H1 (cell line): ENCODE measurements at regions not wholly inside any gene's neighbourhood (a gene's known extent, or its start where the extent isn't known, plus 50 kb on each side); places are given as distances from the start of the nearest gene placed in this dataset.

Experiments
- CTCF ChIA-PET: fragments of 300-600 bp; sonication (Branson Sonifier 250); formaldehyde crosslinking; loops from one replicate; lab custom pipeline; 2021; ENCODE audit not compliant: partially characterized antibody; lab: Charles Lee
- POLR2A ChIA-PET: fragments of 300-600 bp; sonication (Branson Sonifier 250); formaldehyde crosslinking; loops from one replicate; lab custom pipeline; 2021; ENCODE audit warnings: inconsistent platforms; ENCODE audit not compliant: partially characterized antibody; lab: Charles Lee
- DNase-seq, 2 experiments: peaks; one replicate each; pipeline versions ENCODE4 v3.0.0 to v3.0.0-alpha.2; 2010 to 2022; ENCODE audit warnings: low spot score in 2 of 2, low read depth in 1 of 2, mixed read lengths in 1 of 2
- FAIRE-seq: peaks from 2 replicates; lab custom pipeline; 2011; peaks lifted over from hg19 to GRCh38; lab: Jason Lieb, UNC
- H2AFZ ChIP-seq: 2 replicates; pipeline ENCODE4 v1.8.1; 2012; ENCODE audit warnings: low read length, inconsistent platforms
- H2AK5ac ChIP-seq: 2 replicates; pipeline ENCODE4 v1.6.1; 2013; ENCODE audit warnings: low read depth, low read length
- H2BK120ac ChIP-seq: replicated peaks from 2 replicates; pipeline ENCODE3; 2013; ENCODE audit warnings: low read depth, low read length, inconsistent platforms
- H2BK12ac ChIP-seq: 2 replicates; pipeline ENCODE4 v1.6.1; 2013; ENCODE audit warnings: low read depth, low read length
- H2BK15ac ChIP-seq: 2 replicates; pipeline ENCODE4 v1.6.1; 2013; ENCODE audit warnings: low read length
- H2BK20ac ChIP-seq: 2 replicates; pipeline ENCODE4 v1.6.1; 2013; ENCODE audit warnings: low read length
- H2BK5ac ChIP-seq: 2 replicates; pipeline ENCODE4 v1.6.1; 2013; ENCODE audit warnings: low read depth, low read length
- H3K14ac ChIP-seq: 2 replicates; pipeline ENCODE4 v1.6.1; 2013; ENCODE audit warnings: inconsistent platforms; ENCODE audit not compliant: insufficient read length
- H3K18ac ChIP-seq: 2 replicates; pipeline ENCODE4 v1.6.1; 2013; ENCODE audit warnings: low read length; ENCODE audit errors: extremely low read depth
- H3K23ac ChIP-seq: 2 replicates; pipeline ENCODE4 v1.6.1; 2013; ENCODE audit warnings: inconsistent platforms; ENCODE audit not compliant: insufficient read length
- H3K23me2 ChIP-seq: 2 replicates; pipeline ENCODE4 v1.6.1; 2013; ENCODE audit warnings: low read depth, low read length
- H3K27ac ChIP-seq: 2 replicates; pipeline ENCODE4 v1.6.1; 2011; ENCODE audit warnings: low read depth, low read length, inconsistent platforms
- H3K27me3 ChIP-seq, 4 experiments: replicated peaks in 1 of 4; 1 replicate in 1 of 4; 2 replicates in 3 of 4; pipeline versions ENCODE4 v1.6.1 to v1.8.1; 2011 to 2013; ENCODE audit warnings: low read length in 3 of 4, mild to moderate bottlenecking in 3 of 4, inconsistent platforms in 2 of 4, mixed read lengths in 2 of 4, moderate library complexity in 1 of 4; ENCODE audit not compliant: control insufficient read depth in 3 of 4, insufficient read depth in 3 of 4; ENCODE audit errors: extremely low read depth in 1 of 4
- H3K36me3 ChIP-seq, 4 experiments: 2 replicates each; pipeline versions ENCODE4 v1.6.1 to v1.8.1; 2011 to 2013; ENCODE audit warnings: mild to moderate bottlenecking in 4 of 4, low read length in 3 of 4, moderate library complexity in 2 of 4, control low read depth in 1 of 4, inconsistent platforms in 1 of 4; ENCODE audit not compliant: insufficient read depth in 4 of 4, control insufficient read depth in 2 of 4
- H3K4ac ChIP-seq: replicated peaks from 2 replicates; pipeline ENCODE3; 2013; ENCODE audit warnings: low read length, low read depth, mixed read lengths, inconsistent platforms; ENCODE audit not compliant: insufficient read length
- H3K4me1 ChIP-seq, 4 experiments: replicated peaks in 1 of 4; 1 replicate in 1 of 4; 2 replicates in 3 of 4; pipeline versions ENCODE4 v1.6.1 to v1.8.1; 2011 to 2013; ENCODE audit warnings: low read length in 3 of 4, inconsistent platforms in 2 of 4, mixed read lengths in 1 of 4; ENCODE audit not compliant: insufficient read depth in 4 of 4, control insufficient read depth in 3 of 4
- H3K4me2 ChIP-seq, 2 experiments: 2 replicates each; pipeline versions ENCODE4 v1.6.1 to v1.8.1; 2011 to 2013; ENCODE audit warnings: low read depth in 2 of 2, low read length in 2 of 2, control low read depth in 1 of 2, inconsistent platforms in 1 of 2, mild to moderate bottlenecking in 1 of 2; ENCODE audit not compliant: insufficient read depth in 1 of 2
- H3K4me3 ChIP-seq, 4 experiments: fragments of 200-600, 300-600 bp in 1 of 4; sonication (generic), shearing (Covaris generic), sonication (Bioruptor Twin) in 1 of 4; 2 replicates each; pipeline versions ENCODE4 v1.5.1 to v1.8.1; 2011 to 2016; ENCODE audit warnings: low read length in 4 of 4, low read depth in 3 of 4, control low read depth in 2 of 4, inconsistent platforms in 2 of 4, mild to moderate bottlenecking in 2 of 4, mixed read lengths in 1 of 4, moderate library complexity in 1 of 4; ENCODE audit not compliant: insufficient read depth in 2 of 4; ENCODE audit errors: extremely low read depth in 1 of 4
- H3K56ac ChIP-seq: replicated peaks from 2 replicates; pipeline ENCODE3; 2013; ENCODE audit warnings: low read depth, mild to moderate bottlenecking, mixed read lengths, low read length, inconsistent platforms; ENCODE audit not compliant: insufficient read length
- H3K79me1 ChIP-seq: 2 replicates; pipeline ENCODE4 v1.6.1; 2013; ENCODE audit warnings: low read depth, low read length, control low read depth
- H3K79me2 ChIP-seq, 2 experiments: 2 replicates each; pipeline versions ENCODE4 v1.6.1 to v1.8.1; 2012 to 2013; ENCODE audit warnings: low read length in 2 of 2, mild to moderate bottlenecking in 2 of 2, inconsistent platforms in 1 of 2; ENCODE audit not compliant: insufficient read depth in 2 of 2, control insufficient read depth in 1 of 2
- H3K9ac ChIP-seq, 4 experiments: replicated peaks in 1 of 4; 1 replicate in 1 of 4; 2 replicates in 3 of 4; pipeline versions ENCODE4 v1.6.1 to v1.8.1; 2011 to 2013; ENCODE audit warnings: low read depth in 3 of 4, low read length in 3 of 4, control low read depth in 2 of 4, mild to moderate bottlenecking in 2 of 4, moderate library complexity in 2 of 4, inconsistent platforms in 1 of 4; ENCODE audit errors: extremely low read depth in 1 of 4
- H3K9me3 ChIP-seq, 2 experiments: 2 replicates each; pipeline versions ENCODE4 v1.6.1 to v1.8.1; 2012 to 2013; ENCODE audit warnings: mild to moderate bottlenecking in 2 of 2, moderate library complexity in 2 of 2, control low read depth in 1 of 2, inconsistent platforms in 1 of 2, low read depth in 1 of 2, low read length in 1 of 2, mixed read lengths in 1 of 2; ENCODE audit not compliant: insufficient read depth in 2 of 2
- H4K20me1 ChIP-seq, 2 experiments: replicated peaks in 1 of 2; 2 replicates each; pipeline versions ENCODE3 to v1.8.1; 2011 to 2013; ENCODE audit warnings: inconsistent platforms in 2 of 2, low read length in 2 of 2, mild to moderate bottlenecking in 1 of 2; ENCODE audit not compliant: insufficient read depth in 2 of 2, control insufficient read depth in 1 of 2
- H4K5ac ChIP-seq: 2 replicates; pipeline ENCODE4 v1.6.1; 2013; ENCODE audit warnings: low read length, low read depth, mixed read lengths, inconsistent platforms; ENCODE audit not compliant: insufficient read length
- H4K8ac ChIP-seq: 2 replicates; pipeline ENCODE4 v1.8.0; 2013; ENCODE audit warnings: mild to moderate bottlenecking, moderate library complexity, low read length, inconsistent platforms; ENCODE audit not compliant: insufficient read depth; ENCODE audit errors: extremely low read depth
- H4K91ac ChIP-seq: replicated peaks from 2 replicates; pipeline ENCODE3; 2013; ENCODE audit warnings: low read length, mixed read lengths, inconsistent platforms; ENCODE audit not compliant: insufficient read length
- JUN ChIP-seq: IDR thresholded peaks from 2 replicates; pipeline ENCODE4 v1.6.1; 2011; ENCODE audit warnings: low read depth, mild to moderate bottlenecking, improper control_type of control experiment, low read length
- KDM4A ChIP-seq: IDR thresholded peaks from one replicate; pipeline ENCODE4 v1.7.1; 2012; ENCODE audit warnings: low read depth, mild to moderate bottlenecking, moderate library complexity, low read length, inconsistent platforms; ENCODE audit not compliant: severe bottlenecking
- KDM5A ChIP-seq: fragments of 200-600 bp; IDR thresholded peaks from 2 replicates; pipeline ENCODE4 v1.7.1; 2012; ENCODE audit warnings: mild to moderate bottlenecking, low read length, inconsistent platforms, mixed read lengths
- POLR2AphosphoS5 ChIP-seq: IDR thresholded peaks from 2 replicates; pipeline ENCODE4 v1.6.1; 2011; ENCODE audit warnings: low read depth, low read length
- RFX5 ChIP-seq: IDR thresholded peaks from 2 replicates; pipeline ENCODE4 v1.6.1; 2011; ENCODE audit warnings: low read depth, low read length, improper control_type of control experiment, borderline replicate concordance
- SIRT6 ChIP-seq: IDR thresholded peaks from one replicate; pipeline ENCODE4 v1.7.1; 2012; ENCODE audit warnings: low read length, inconsistent platforms
- TCF12 ChIP-seq: IDR thresholded peaks from 2 replicates; pipeline ENCODE4 v1.6.1; 2011; ENCODE audit warnings: low read depth, mild to moderate bottlenecking, low read length
- WGBS, 2 experiments: shearing (Covaris generic) in 1 of 2; methylation state at CpG; one replicate each; pipeline versions ENCODE4 v1.1.6 to v1.1.7; 2013 to 2015; ENCODE audit warnings: low lambda C conversion rate in 2 of 2, mixed read lengths in 2 of 2, inconsistent platforms in 1 of 2, low coverage in 1 of 2, missing lambda C conversion rate in 1 of 2; ENCODE audit not compliant: insufficient replicate concordance in 2 of 2, insufficient coverage in 1 of 2, insufficient read length in 1 of 2; ENCODE audit errors: extremely low coverage in 1 of 2, missing lambda C conversion rate in 1 of 2; 5-methylcytosine and 5-hydroxymethylcytosine counted together

DNA sequence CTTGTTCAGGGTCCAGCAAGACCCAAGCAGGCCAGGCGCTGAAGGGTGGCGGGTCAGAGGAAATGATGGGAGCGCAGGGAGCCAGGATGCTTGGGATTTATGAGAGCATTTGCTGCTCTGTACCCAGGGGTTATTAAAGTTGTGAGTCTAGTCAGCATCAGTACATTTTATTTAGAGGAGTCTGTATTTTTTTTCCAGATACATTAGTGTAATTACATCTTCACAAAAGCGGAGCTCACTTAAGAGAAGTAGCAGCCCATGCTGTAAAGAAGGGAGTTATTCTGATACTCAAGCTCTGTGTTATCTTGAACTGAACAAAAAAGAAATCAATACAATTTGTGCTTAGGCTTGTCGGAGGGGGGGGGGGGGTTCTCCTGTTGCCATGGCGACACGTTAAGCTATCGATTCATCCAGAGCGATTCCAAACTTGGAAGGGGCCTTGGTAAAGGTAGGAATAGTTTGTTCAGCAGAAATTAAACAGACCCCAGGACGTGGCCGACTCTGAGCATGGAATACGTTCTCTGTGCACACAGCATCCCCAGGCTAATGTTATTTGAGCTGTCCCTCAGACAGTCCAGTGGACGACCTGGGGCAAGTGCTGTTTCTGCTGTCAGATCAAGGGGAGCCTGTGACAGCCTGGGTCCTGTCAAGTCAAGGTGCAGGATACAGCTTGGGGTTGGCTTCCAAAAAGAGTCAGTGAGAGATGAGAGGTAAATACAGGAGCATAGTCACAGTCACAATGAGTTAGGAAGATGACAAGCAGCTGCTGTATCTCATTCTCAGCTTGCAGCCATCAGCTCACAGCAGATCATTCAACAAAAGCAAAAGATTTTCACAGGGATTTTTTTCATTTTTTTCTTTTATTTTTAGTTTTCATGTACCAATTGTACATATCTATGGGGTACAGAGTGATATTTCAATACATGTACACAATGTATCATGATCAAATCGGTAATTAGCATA is 387.6 kb downstream of the DCDC2C start:
- no peak overlapping the region for H4K5ac ChIP-seq
- FAIRE-seq = no peak
- H3K56ac ChIP-seq = no peak overlapping the region
- no peak overlapping the region for H3K9ac ChIP-seq
- no peak overlapping the region for H3K4ac ChIP-seq
- DNase-seq = no peak
- no peak overlapping the region for H2BK20ac ChIP-seq
- H3K4me3 ChIP-seq = no peak overlapping the region
- CTCF ChIA-PET = interaction anchor here (0.6 kb wide), 1 partner anchor 133 kb away, joined by 3 read pairs; no protein-coding TSS in a partner anchor
- no peak overlapping the region for H3K4me2 ChIP-seq
- WGBS, 2 experiments = 93% methylated on average over 14 of the region's 14 CpGs; no CpG with 5 or more reads in 1 of the 2 experiments
- no peak overlapping the region for H4K8ac ChIP-seq
- no peaks in the 10 kb centered on the region for H3K9me3 ChIP-seq
- no peak overlapping the region for H2AK5ac ChIP-seq
- H2BK5ac ChIP-seq = no peak overlapping the region
- no peaks in the 10 kb centered on the region for H3K27me3 ChIP-seq
- no peak overlapping the region for H3K23ac ChIP-seq
- no peak overlapping the region for H2BK12ac ChIP-seq
- no peak overlapping the region for H4K91ac ChIP-seq
- H3K36me3 ChIP-seq = no peaks in the 10 kb centered on the region
- H2AFZ ChIP-seq = no peak overlapping the region
- H3K79me1 ChIP-seq = no peaks in the 10 kb centered on the region
- H3K23me2 ChIP-seq = no peaks in the 10 kb centered on the region
- H2BK120ac ChIP-seq = no peak overlapping the region
- POLR2A ChIA-PET = no interaction called here
- H3K27ac ChIP-seq = no peak overlapping the region
- TF ChIP-seq JUN (no peak), POLR2AphosphoS5 (no peak), KDM5A (no peak), RFX5 (no peak), SIRT6 (no peak), TCF12 (no peak), KDM4A (no peak)
- peaks cover 0 to 7% (median 5%) of the 10 kb centered on the region in 4 experiments; a peak in 2 of 7 replicates for H3K4me1 ChIP-seq
- no peaks in the 10 kb centered on the region for H3K79me2 ChIP-seq
- H2BK15ac ChIP-seq = no peak overlapping the region
- H4K20me1 ChIP-seq = no peaks in the 10 kb centered on the region
- H3K18ac ChIP-seq = no peak overlapping the region
- no peak overlapping the region for H3K14ac ChIP-seq
